ENCODE measurements at regions not wholly inside any gene's neighbourhood (a gene's known extent, or its start where the extent isn't known, plus 50 kb on each side); places are given as distances from the start of the nearest gene placed in this dataset.

DNA sequence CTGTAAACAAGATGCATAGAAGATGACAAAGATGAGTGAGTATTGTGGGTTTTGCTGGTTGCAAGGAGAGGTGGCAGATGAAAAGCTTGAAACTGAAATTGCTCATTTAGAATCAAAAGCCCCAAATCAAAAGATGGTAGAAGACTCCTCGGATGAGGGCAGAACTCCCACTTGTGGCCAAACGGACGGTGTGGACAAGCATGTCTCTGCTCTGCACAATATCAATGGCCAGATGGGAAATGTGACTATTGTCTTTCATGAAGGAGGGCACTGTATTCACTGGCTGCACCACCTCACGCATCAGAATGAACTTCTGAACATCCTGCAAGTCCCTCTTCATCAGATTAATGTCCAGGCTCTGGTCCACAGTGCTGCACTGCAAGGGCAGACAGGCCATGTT, 541.7 kb downstream of the MTRR start:
- TF ChIP-seq POLR2A (IDR thresholded peaks at IDR 0.05) (no peak), POLR2AphosphoS5 (IDR thresholded peaks at IDR 0.05) (no peak)
- TF ChIP-seq, protein P1, sequence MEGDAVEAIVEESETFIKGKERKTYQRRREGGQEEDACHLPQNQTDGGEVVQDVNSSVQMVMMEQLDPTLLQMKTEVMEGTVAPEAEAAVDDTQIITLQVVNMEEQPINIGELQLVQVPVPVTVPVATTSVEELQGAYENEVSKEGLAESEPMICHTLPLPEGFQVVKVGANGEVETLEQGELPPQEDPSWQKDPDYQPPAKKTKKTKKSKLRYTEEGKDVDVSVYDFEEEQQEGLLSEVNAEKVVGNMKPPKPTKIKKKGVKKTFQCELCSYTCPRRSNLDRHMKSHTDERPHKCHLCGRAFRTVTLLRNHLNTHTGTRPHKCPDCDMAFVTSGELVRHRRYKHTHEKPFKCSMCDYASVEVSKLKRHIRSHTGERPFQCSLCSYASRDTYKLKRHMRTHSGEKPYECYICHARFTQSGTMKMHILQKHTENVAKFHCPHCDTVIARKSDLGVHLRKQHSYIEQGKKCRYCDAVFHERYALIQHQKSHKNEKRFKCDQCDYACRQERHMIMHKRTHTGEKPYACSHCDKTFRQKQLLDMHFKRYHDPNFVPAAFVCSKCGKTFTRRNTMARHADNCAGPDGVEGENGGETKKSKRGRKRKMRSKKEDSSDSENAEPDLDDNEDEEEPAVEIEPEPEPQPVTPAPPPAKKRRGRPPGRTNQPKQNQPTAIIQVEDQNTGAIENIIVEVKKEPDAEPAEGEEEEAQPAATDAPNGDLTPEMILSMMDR (IDR thresholded peaks at IDR 0.05 in 8 of 11, conservative IDR thresholded peaks at IDR 0.05 in 3 of 11) = no peak
- H3K4me1 ChIP-seq = no peaks in the 10 kb centered on the region

GRCh38 chr5:8413975-8414374, 545.0 kb downstream of the MTRR start:
- no peaks in the 10 kb centered on the region for H3K4me1 ChIP-seq
- WGBS, 5 donors = 68 to 89% (median 80%) methylated on average over 7 of the region's 7 CpGs
- no peak overlapping the region for H3K27ac ChIP-seq
- no peaks in the 10 kb centered on the region for H3K36me3 ChIP-seq
- TF ChIP-seq POLR2A (IDR thresholded peaks at IDR 0.05) = no peak
- TF ChIP-seq, protein P1 (IDR thresholded peaks at IDR 0.05 in 8 of 11, conservative IDR thresholded peaks at IDR 0.05 in 3 of 11) = no peak
- no peak for TF ChIP-seq POLR2AphosphoS5 (IDR thresholded peaks at IDR 0.05)
- H3K27me3 ChIP-seq (replicated peaks in 1 of 7) = no peaks in the 10 kb centered on the region
- intact Hi-C loops (cut with DNase I; ENCODE audit: low total_unique reads) = no loop called here
- H3K9me3 ChIP-seq = no peaks in the 10 kb centered on the region
- H3K4me3 ChIP-seq = no peak overlapping the region
- DNase-seq = no peak

More for the DNA sequence above, 541.7 kb downstream of the MTRR start:
- Histone ChIP-seq H3K4me3 (no peak overlapping the region), H3K27me3 (replicated peaks in 1 of 7) (no peaks in the 10 kb centered on the region), H3K9me3 (no peaks in the 10 kb centered on the region), H3K36me3 (no peaks in the 10 kb centered on the region), H3K27ac (no peak overlapping the region)
- intact Hi-C loops (cut with DNase I; ENCODE audit: low total_unique reads) = no loop called here
- DNase-seq = no peak
- 72 to 91% (median 83%) methylated on average over 4 of the region's 4 CpGs for WGBS, 5 donors

DNA sequence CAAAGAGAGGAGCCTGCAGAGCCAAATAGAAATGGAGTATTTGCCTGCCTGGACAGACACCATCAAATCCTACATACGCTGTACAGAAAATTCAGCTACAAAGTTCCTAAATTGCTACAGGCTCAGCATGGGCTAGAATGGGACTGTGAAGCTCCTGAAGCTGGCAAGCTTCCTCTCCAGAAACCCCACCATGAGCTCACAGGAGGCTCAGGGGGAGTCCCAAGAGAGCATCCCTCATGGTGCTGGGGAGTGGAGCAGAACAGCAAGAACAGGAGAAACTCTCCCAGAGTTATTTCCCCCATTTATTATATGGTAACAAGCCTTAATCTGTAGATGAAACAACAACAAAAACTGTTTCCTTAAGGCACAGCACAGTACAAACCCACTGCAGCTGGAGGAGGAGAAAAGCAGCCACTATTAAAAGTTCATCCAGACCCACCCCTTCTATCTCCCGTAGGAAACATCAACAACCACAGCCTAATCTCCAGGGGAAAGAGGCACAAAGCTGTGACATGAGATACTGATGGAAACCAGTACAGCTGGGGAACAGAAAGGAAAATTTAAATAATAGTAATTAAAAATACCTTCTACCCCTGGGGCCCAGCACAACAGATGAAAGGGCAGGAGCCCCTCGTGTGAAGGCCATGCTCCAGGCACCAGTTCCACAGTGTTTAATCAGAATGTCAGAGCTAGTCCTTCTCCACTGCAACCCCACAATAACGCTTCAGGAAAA, 548.5 kb downstream of the MTRR start:
- DNase-seq = no peak
- 46 to 56% (median 49%) methylated on average over 4 of the region's 4 CpGs for WGBS, 5 donors
- TF ChIP-seq POLR2AphosphoS5 (IDR thresholded peaks at IDR 0.05) = no peak
- TF ChIP-seq, protein P1 (IDR thresholded peaks at IDR 0.05 in 8 of 11, conservative IDR thresholded peaks at IDR 0.05 in 3 of 11) = no peak
- no peak for TF ChIP-seq POLR2A (IDR thresholded peaks at IDR 0.05)
- no peaks in the 10 kb centered on the region for H3K27me3 ChIP-seq (replicated peaks in 1 of 7)
- H3K36me3 ChIP-seq = no peaks in the 10 kb centered on the region
- intact Hi-C loops (cut with DNase I; ENCODE audit: low total_unique reads) = no loop called here
- H3K27ac ChIP-seq = no peak overlapping the region
- no peak overlapping the region for H3K4me3 ChIP-seq
- H3K9me3 ChIP-seq = no peaks in the 10 kb centered on the region
- no peaks in the 10 kb centered on the region for H3K4me1 ChIP-seq

DNA sequence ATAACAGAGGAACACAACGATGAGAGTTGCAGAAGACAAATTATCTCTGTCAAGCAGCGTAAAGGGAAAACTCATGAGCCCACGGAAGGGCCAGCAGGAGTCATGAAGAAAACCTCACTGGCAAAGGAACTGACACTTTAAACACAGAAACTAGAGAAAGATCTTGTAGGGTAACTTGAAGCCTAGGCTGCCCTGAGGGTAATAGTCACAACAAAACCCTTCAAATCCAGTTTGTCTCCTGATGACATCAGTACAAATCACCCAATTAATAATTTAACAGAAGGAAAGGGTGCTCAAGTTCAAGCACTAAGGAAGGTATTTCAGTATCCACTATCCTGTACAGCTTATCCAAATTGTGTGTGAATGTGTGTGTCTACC, 549.1 kb downstream of the MTRR start:
- no peaks in the 10 kb centered on the region for H3K27me3 ChIP-seq (replicated peaks in 1 of 7)
- no peaks in the 10 kb centered on the region for H3K36me3 ChIP-seq
- H3K4me3 ChIP-seq = no peak overlapping the region
- H3K4me1 ChIP-seq = no peaks in the 10 kb centered on the region
- no peaks in the 10 kb centered on the region for H3K9me3 ChIP-seq
- H3K27ac ChIP-seq = no peak overlapping the region
- intact Hi-C loops (cut with DNase I; ENCODE audit: low total_unique reads) = no loop called here
- no peak for DNase-seq
- no peak for TF ChIP-seq POLR2AphosphoS5 (IDR thresholded peaks at IDR 0.05)
- TF ChIP-seq POLR2A (IDR thresholded peaks at IDR 0.05) = no peak
- TF ChIP-seq, protein P1 (IDR thresholded peaks at IDR 0.05 in 8 of 11, conservative IDR thresholded peaks at IDR 0.05 in 3 of 11) = no peak
- 40 to 63% (median 57%) methylated on average over 3 of the region's 3 CpGs for WGBS, 5 donors
